WTC11 (cell line): ENCODE measurements at regions not wholly inside any gene's neighbourhood (a gene's known extent, or its start where the extent isn't known, plus 50 kb on each side); places are given as distances from the start of the nearest gene placed in this dataset.

Experiments
- ATAC-seq: fragments of 200-7000 bp; cut with Tn5 transposase; 2 replicates; pipeline ENCODE4 v1.10.0; 2021; ENCODE audit warnings: mild to moderate bottlenecking, moderate library complexity
- CTCF ChIA-PET: fragments of 300-600 bp; sonication (Branson Sonifier 250); formaldehyde crosslinking; loops from one replicate; lab custom pipeline; 2021; ENCODE audit warnings: antibody characterized with exemption; lab: Charles Lee
- POLR2A ChIA-PET: fragments of 350-600 bp; sonication (Branson Sonifier 250); formaldehyde crosslinking; loops from one replicate; lab custom pipeline; 2021; ENCODE audit warnings: antibody characterized with exemption; lab: Charles Lee
- DNase-seq: peaks from one replicate; pipeline ENCODE4 v3.0.0; 2021; ENCODE audit warnings: low spot score
- H3K27ac Mint-ChIP-seq: 2 replicates; pipeline ENCODE4 v1.8.0; 2021; ENCODE audit warnings: mixed read lengths
- H3K27me3 Mint-ChIP-seq: 2 replicates; pipeline ENCODE4 v1.8.0; 2021; ENCODE audit warnings: low read depth, mild to moderate bottlenecking, moderate library complexity, mixed read lengths
- H3K36me3 Mint-ChIP-seq: 2 replicates; pipeline ENCODE4 v1.8.0; 2021; ENCODE audit warnings: mixed read lengths
- H3K4me1 Mint-ChIP-seq: 2 replicates; pipeline ENCODE4 v1.8.0; 2022; ENCODE audit warnings: mixed read lengths
- H3K4me3 Mint-ChIP-seq: 2 replicates; pipeline ENCODE4 v1.8.0; 2021; ENCODE audit warnings: mild to moderate bottlenecking, moderate library complexity, mixed read lengths
- H3K9me3 Mint-ChIP-seq: 2 replicates; pipeline ENCODE4 v1.8.0; 2021; ENCODE audit warnings: mixed read lengths
- CREB1 ChIP-seq: sonication (generic); formaldehyde crosslinking; IDR thresholded peaks from 2 replicates; pipeline ENCODE4 v1.8.0; 2023; ENCODE audit warnings: mild to moderate bottlenecking, missing genetic modification reagents
- ELF4 ChIP-seq: sonication (generic); formaldehyde crosslinking; IDR thresholded peaks from 2 replicates; pipeline ENCODE4 v1.8.1; 2022; ENCODE audit warnings: low read depth, mild to moderate bottlenecking, moderate library complexity, missing genetic modification reagents
- FOXJ3 ChIP-seq: sonication (generic); formaldehyde crosslinking; IDR thresholded peaks from 2 replicates; pipeline ENCODE4 v1.9.0; 2021; ENCODE audit warnings: missing genetic modification reagents, mild to moderate bottlenecking, borderline replicate concordance
- FOXK1 ChIP-seq: sonication (generic); formaldehyde crosslinking; IDR thresholded peaks from 2 replicates; pipeline ENCODE4 v1.8.0; 2022; ENCODE audit warnings: mild to moderate bottlenecking, moderate library complexity, missing genetic modification reagents
- IRF2 ChIP-seq: sonication (generic); formaldehyde crosslinking; IDR thresholded peaks from 2 replicates; pipeline ENCODE4 v1.8.0; 2022; ENCODE audit warnings: low read depth, missing genetic modification reagents, borderline replicate concordance
- MXD4 ChIP-seq: fragments of 250-450 bp; sonication (Bioruptor Pico); IDR thresholded peaks from 2 replicates; pipeline ENCODE4 v1.8.0; 2021; ENCODE audit warnings: mild to moderate bottlenecking, moderate library complexity, borderline replicate concordance
- NFATC4 ChIP-seq: fragments of 250-450 bp; sonication (Bioruptor Pico); IDR thresholded peaks from 2 replicates; pipeline ENCODE4 v1.9.0; 2021; ENCODE audit warnings: mild to moderate bottlenecking
- NR2C2 ChIP-seq: sonication (generic); formaldehyde crosslinking; IDR thresholded peaks from 2 replicates; pipeline ENCODE4 v1.8.0; 2022; ENCODE audit warnings: mild to moderate bottlenecking, missing genetic modification reagents
- RELA ChIP-seq: sonication (generic); formaldehyde crosslinking; IDR thresholded peaks from 2 replicates; pipeline ENCODE4 v1.8.1; 2022; ENCODE audit warnings: missing genetic modification reagents, mild to moderate bottlenecking, borderline replicate concordance
- ZNF232 ChIP-seq: sonication (generic); formaldehyde crosslinking; IDR thresholded peaks from 2 replicates; pipeline ENCODE4 v1.8.0; 2022; ENCODE audit warnings: mild to moderate bottlenecking, missing genetic modification reagents
- TF ChIP-seq, protein P1 (sequence below): sonication (generic); formaldehyde crosslinking; IDR thresholded peaks from 2 replicates; pipeline ENCODE4 v1.8.0; 2022; ENCODE audit warnings: missing genetic modification reagents
- TF ChIP-seq, protein P2 (sequence below): sonication (generic); formaldehyde crosslinking; conservative IDR thresholded peaks from 2 replicates; pipeline ENCODE4 v1.8.1; 2023; ENCODE audit warnings: mild to moderate bottlenecking, low read depth, missing genetic modification reagents, moderate library complexity
- TF ChIP-seq, protein P3 (sequence below): fragments of 250-450 bp; sonication (Bioruptor Pico); IDR thresholded peaks from 2 replicates; pipeline ENCODE4 v2.1.2; 2022; ENCODE audit warnings: mild to moderate bottlenecking, moderate library complexity
- TF ChIP-seq, protein P4 (sequence below): sonication (generic); formaldehyde crosslinking; IDR thresholded peaks from 2 replicates; pipeline ENCODE4 v1.8.0; 2023; ENCODE audit warnings: missing genetic modification reagents, mild to moderate bottlenecking, borderline replicate concordance
- TF ChIP-seq, protein P5 (sequence below): fragments of 250-450 bp; sonication (Bioruptor Pico); IDR thresholded peaks from 2 replicates; pipeline ENCODE4 v1.9.0; 2021; ENCODE audit warnings: mild to moderate bottlenecking
- TF ChIP-seq, protein P6 (sequence below): fragments of 250-450 bp; sonication (Bioruptor Pico); IDR thresholded peaks from 2 replicates; pipeline ENCODE4 v1.8.0; 2021; ENCODE audit warnings: mild to moderate bottlenecking
- TF ChIP-seq, protein P7 (sequence below): sonication (generic); formaldehyde crosslinking; IDR thresholded peaks from 2 replicates; pipeline ENCODE4 v1.8.1; 2023; ENCODE audit warnings: mild to moderate bottlenecking, missing genetic modification reagents
- TF ChIP-seq, protein P8 (sequence below): sonication (generic); formaldehyde crosslinking; IDR thresholded peaks from 2 replicates; pipeline ENCODE4 v1.8.0; 2022; ENCODE audit warnings: mild to moderate bottlenecking, missing genetic modification reagents

DNA sequence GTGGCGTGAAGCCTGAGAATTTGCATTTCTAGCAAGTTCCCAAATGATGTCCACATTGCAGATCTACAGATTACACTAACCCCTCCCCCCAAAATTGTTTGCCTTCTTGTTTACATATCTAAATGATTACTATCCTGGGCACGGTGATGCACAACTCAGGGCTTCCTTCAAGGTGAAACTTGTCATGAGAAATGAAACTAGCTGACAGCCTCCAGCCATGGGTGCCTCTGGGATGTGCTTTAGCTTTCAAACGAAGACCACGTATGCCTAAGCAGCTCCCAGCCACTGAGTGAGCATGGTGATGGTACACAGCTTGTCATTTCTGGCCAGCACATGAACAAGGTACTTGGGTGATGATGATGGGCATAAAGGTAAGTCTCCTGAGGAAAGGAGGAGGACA, 464.8 kb upstream of the DDX18 start:
- H3K9me3 Mint-ChIP-seq, result no peaks in the 10 kb centered on the region
- no peaks in the 10 kb centered on the region; the same call in 1 of the 2 replicates for H3K27me3 Mint-ChIP-seq
- TF ChIP-seq RELA (no peak), CREB1 (no peak), FOXJ3 (CRISPR knock-in tag) (no peak), NR2C2 (CRISPR knock-in tag) (no peak), ZNF232 (CRISPR knock-in tag) (no peak), IRF2 (CRISPR knock-in tag) (no peak), FOXK1 (CRISPR knock-in tag) (no peak), ELF4 (CRISPR knock-in tag) (no peak), MXD4 (CRISPR knock-in tag) (no peak), NFATC4 (CRISPR knock-in tag) (no peak)
- TF ChIP-seq, protein P1, sequence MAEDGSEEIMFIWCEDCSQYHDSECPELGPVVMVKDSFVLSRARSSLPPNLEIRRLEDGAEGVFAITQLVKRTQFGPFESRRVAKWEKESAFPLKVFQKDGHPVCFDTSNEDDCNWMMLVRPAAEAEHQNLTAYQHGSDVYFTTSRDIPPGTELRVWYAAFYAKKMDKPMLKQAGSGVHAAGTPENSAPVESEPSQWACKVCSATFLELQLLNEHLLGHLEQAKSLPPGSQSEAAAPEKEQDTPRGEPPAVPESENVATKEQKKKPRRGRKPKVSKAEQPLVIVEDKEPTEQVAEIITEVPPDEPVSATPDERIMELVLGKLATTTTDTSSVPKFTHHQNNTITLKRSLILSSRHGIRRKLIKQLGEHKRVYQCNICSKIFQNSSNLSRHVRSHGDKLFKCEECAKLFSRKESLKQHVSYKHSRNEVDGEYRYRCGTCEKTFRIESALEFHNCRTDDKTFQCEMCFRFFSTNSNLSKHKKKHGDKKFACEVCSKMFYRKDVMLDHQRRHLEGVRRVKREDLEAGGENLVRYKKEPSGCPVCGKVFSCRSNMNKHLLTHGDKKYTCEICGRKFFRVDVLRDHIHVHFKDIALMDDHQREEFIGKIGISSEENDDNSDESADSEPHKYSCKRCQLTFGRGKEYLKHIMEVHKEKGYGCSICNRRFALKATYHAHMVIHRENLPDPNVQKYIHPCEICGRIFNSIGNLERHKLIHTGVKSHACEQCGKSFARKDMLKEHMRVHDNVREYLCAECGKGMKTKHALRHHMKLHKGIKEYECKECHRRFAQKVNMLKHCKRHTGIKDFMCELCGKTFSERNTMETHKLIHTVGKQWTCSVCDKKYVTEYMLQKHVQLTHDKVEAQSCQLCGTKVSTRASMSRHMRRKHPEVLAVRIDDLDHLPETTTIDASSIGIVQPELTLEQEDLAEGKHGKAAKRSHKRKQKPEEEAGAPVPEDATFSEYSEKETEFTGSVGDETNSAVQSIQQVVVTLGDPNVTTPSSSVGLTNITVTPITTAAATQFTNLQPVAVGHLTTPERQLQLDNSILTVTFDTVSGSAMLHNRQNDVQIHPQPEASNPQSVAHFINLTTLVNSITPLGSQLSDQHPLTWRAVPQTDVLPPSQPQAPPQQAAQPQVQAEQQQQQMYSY, result no peak
- TF ChIP-seq, protein P2, sequence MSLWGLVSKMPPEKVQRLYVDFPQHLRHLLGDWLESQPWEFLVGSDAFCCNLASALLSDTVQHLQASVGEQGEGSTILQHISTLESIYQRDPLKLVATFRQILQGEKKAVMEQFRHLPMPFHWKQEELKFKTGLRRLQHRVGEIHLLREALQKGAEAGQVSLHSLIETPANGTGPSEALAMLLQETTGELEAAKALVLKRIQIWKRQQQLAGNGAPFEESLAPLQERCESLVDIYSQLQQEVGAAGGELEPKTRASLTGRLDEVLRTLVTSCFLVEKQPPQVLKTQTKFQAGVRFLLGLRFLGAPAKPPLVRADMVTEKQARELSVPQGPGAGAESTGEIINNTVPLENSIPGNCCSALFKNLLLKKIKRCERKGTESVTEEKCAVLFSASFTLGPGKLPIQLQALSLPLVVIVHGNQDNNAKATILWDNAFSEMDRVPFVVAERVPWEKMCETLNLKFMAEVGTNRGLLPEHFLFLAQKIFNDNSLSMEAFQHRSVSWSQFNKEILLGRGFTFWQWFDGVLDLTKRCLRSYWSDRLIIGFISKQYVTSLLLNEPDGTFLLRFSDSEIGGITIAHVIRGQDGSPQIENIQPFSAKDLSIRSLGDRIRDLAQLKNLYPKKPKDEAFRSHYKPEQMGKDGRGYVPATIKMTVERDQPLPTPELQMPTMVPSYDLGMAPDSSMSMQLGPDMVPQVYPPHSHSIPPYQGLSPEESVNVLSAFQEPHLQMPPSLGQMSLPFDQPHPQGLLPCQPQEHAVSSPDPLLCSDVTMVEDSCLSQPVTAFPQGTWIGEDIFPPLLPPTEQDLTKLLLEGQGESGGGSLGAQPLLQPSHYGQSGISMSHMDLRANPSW (CRISPR knock-in tag), result no peak
- TF ChIP-seq, protein P3, sequence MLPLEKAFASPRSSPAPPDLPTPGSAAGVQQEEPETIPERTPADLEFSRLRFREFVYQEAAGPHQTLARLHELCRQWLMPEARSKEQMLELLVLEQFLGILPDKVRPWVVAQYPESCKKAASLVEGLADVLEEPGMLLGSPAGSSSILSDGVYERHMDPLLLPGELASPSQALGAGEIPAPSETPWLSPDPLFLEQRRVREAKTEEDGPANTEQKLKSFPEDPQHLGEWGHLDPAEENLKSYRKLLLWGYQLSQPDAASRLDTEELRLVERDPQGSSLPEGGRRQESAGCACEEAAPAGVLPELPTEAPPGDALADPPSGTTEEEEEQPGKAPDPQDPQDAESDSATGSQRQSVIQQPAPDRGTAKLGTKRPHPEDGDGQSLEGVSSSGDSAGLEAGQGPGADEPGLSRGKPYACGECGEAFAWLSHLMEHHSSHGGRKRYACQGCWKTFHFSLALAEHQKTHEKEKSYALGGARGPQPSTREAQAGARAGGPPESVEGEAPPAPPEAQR, result no peak
- TF ChIP-seq, protein P4, sequence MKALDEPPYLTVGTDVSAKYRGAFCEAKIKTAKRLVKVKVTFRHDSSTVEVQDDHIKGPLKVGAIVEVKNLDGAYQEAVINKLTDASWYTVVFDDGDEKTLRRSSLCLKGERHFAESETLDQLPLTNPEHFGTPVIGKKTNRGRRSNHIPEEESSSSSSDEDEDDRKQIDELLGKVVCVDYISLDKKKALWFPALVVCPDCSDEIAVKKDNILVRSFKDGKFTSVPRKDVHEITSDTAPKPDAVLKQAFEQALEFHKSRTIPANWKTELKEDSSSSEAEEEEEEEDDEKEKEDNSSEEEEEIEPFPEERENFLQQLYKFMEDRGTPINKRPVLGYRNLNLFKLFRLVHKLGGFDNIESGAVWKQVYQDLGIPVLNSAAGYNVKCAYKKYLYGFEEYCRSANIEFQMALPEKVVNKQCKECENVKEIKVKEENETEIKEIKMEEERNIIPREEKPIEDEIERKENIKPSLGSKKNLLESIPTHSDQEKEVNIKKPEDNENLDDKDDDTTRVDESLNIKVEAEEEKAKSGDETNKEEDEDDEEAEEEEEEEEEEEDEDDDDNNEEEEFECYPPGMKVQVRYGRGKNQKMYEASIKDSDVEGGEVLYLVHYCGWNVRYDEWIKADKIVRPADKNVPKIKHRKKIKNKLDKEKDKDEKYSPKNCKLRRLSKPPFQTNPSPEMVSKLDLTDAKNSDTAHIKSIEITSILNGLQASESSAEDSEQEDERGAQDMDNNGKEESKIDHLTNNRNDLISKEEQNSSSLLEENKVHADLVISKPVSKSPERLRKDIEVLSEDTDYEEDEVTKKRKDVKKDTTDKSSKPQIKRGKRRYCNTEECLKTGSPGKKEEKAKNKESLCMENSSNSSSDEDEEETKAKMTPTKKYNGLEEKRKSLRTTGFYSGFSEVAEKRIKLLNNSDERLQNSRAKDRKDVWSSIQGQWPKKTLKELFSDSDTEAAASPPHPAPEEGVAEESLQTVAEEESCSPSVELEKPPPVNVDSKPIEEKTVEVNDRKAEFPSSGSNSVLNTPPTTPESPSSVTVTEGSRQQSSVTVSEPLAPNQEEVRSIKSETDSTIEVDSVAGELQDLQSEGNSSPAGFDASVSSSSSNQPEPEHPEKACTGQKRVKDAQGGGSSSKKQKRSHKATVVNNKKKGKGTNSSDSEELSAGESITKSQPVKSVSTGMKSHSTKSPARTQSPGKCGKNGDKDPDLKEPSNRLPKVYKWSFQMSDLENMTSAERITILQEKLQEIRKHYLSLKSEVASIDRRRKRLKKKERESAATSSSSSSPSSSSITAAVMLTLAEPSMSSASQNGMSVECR, result no peak
- TF ChIP-seq, protein P5, sequence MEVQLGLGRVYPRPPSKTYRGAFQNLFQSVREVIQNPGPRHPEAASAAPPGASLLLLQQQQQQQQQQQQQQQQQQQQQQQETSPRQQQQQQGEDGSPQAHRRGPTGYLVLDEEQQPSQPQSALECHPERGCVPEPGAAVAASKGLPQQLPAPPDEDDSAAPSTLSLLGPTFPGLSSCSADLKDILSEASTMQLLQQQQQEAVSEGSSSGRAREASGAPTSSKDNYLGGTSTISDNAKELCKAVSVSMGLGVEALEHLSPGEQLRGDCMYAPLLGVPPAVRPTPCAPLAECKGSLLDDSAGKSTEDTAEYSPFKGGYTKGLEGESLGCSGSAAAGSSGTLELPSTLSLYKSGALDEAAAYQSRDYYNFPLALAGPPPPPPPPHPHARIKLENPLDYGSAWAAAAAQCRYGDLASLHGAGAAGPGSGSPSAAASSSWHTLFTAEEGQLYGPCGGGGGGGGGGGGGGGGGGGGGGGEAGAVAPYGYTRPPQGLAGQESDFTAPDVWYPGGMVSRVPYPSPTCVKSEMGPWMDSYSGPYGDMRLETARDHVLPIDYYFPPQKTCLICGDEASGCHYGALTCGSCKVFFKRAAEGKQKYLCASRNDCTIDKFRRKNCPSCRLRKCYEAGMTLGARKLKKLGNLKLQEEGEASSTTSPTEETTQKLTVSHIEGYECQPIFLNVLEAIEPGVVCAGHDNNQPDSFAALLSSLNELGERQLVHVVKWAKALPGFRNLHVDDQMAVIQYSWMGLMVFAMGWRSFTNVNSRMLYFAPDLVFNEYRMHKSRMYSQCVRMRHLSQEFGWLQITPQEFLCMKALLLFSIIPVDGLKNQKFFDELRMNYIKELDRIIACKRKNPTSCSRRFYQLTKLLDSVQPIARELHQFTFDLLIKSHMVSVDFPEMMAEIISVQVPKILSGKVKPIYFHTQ, result no peak
- TF ChIP-seq, protein P6, sequence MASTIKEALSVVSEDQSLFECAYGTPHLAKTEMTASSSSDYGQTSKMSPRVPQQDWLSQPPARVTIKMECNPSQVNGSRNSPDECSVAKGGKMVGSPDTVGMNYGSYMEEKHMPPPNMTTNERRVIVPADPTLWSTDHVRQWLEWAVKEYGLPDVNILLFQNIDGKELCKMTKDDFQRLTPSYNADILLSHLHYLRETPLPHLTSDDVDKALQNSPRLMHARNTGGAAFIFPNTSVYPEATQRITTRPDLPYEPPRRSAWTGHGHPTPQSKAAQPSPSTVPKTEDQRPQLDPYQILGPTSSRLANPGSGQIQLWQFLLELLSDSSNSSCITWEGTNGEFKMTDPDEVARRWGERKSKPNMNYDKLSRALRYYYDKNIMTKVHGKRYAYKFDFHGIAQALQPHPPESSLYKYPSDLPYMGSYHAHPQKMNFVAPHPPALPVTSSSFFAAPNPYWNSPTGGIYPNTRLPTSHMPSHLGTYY (CRISPR knock-in tag), result no peak
- TF ChIP-seq, protein P7, sequence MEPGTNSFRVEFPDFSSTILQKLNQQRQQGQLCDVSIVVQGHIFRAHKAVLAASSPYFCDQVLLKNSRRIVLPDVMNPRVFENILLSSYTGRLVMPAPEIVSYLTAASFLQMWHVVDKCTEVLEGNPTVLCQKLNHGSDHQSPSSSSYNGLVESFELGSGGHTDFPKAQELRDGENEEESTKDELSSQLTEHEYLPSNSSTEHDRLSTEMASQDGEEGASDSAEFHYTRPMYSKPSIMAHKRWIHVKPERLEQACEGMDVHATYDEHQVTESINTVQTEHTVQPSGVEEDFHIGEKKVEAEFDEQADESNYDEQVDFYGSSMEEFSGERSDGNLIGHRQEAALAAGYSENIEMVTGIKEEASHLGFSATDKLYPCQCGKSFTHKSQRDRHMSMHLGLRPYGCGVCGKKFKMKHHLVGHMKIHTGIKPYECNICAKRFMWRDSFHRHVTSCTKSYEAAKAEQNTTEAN (CRISPR knock-in tag), result no peak
- TF ChIP-seq, protein P8, sequence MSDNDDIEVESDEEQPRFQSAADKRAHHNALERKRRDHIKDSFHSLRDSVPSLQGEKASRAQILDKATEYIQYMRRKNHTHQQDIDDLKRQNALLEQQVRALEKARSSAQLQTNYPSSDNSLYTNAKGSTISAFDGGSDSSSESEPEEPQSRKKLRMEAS (CRISPR knock-in tag), result no peak
- ChIA-PET POLR2A (no interaction called here), CTCF (no interaction called here)
- peaks cover 6% of the 10 kb centered on the region for H3K4me1 Mint-ChIP-seq
- no peak overlapping the region for H3K4me3 Mint-ChIP-seq
- DNase-seq (no peak), ATAC-seq (no peak)
- H3K36me3 Mint-ChIP-seq, result no peaks in the 10 kb centered on the region
- H3K27ac Mint-ChIP-seq, result no peak overlapping the region
